ENCODE measurements at regions not wholly inside any gene's neighbourhood (a gene's known extent, or its start where the extent isn't known, plus 50 kb on each side); places are given as distances from the start of the nearest gene placed in this dataset.

- in situ Hi-C loops (cut with MboI): no loop called here
- Histone ChIP-seq H3K27ac (ENCODE audit: control insufficient read depth, insufficient read depth) (no peak overlapping the region), H3K27me3 (replicated peaks in 1 of 2; ENCODE audit: control insufficient read depth in 2 of 2, insufficient read depth in 2 of 2, low read length in 1 of 2) (no peaks in the 10 kb centered on the region; a peak in 1 of 4 replicates), H2AFZ (ENCODE audit: control insufficient read depth, low read depth, low read length) (no peak overlapping the region), H3K36me3 (ENCODE audit: control insufficient read depth in 2 of 2, insufficient read depth in 2 of 2, low read length in 1 of 2) (no peaks in the 10 kb centered on the region), H3K9me3 (replicated peaks; ENCODE audit: control insufficient read depth, insufficient read depth, low read length) (no peaks in the 10 kb centered on the region), H3K4me3 (no peak overlapping the region), H3K4me2 (ENCODE audit: control insufficient read depth, insufficient read depth) (no peak overlapping the region), H3K4me1 (ENCODE audit: control insufficient read depth, insufficient read depth, low read length) (no peaks in the 10 kb centered on the region), H4K20me1 (ENCODE audit: control insufficient read depth, insufficient read depth) (no peaks in the 10 kb centered on the region), H3K9ac (ENCODE audit: control insufficient read depth, insufficient read depth, low read length) (no peak overlapping the region), H3K79me2 (ENCODE audit: control insufficient read depth, insufficient read depth, low read length) (no peaks in the 10 kb centered on the region)
- ChIA-PET CTCF (no interaction called here), SMC1A (ENCODE audit: uncharacterized antibody, unreplicated experiment) (no interaction called here), POLR2A (no interaction called here), RAD21 (ENCODE audit: unreplicated experiment) (no interaction called here)
- intact Hi-C loops (cut with micrococcal nuclease; ENCODE audit: unreplicated experiment): no loop called here
- BruUV-seq (replicated peaks): no TSS peak
- ATAC-seq: no peak
- no peak for DNase-seq (ENCODE audit: low read depth, low spot score)
- FAIRE-seq: no peak
- 7% methylated on average over 6 of the region's 6 CpGs for WGBS (ENCODE audit: insufficient coverage, insufficient replicate concordance, low lambda C conversion rate, missing lambda C conversion rate)
- TF ChIP-seq, protein P1, sequence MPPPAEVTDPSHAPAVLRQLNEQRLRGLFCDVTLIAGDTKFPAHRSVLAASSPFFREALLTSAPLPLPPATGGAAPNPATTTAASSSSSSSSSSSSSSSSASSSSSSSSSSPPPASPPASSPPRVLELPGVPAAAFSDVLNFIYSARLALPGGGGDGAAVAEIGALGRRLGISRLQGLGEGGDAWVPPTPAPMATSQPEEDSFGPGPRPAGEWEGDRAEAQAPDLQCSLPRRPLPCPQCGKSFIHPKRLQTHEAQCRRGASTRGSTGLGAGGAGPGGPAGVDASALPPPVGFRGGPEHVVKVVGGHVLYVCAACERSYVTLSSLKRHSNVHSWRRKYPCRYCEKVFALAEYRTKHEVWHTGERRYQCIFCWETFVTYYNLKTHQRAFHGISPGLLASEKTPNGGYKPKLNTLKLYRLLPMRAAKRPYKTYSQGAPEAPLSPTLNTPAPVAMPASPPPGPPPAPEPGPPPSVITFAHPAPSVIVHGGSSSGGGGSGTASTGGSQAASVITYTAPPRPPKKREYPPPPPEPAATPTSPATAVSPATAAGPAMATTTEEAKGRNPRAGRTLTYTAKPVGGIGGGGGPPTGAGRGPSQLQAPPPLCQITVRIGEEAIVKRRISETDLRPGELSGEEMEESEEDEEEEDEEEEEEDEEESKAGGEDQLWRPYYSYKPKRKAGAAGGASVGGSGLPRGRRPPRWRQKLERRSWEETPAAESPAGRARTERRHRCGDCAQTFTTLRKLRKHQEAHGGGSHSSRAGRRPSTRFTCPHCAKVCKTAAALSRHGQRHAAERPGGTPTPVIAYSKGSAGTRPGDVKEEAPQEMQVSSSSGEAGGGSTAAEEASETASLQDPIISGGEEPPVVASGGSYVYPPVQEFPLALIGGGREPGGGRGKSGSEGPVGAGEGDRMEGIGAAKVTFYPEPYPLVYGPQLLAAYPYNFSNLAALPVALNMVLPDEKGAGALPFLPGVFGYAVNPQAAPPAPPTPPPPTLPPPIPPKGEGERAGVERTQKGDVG (CRISPR knock-in tag; IDR thresholded peaks at IDR 0.05): no peak
- TF ChIP-seq, protein P2, sequence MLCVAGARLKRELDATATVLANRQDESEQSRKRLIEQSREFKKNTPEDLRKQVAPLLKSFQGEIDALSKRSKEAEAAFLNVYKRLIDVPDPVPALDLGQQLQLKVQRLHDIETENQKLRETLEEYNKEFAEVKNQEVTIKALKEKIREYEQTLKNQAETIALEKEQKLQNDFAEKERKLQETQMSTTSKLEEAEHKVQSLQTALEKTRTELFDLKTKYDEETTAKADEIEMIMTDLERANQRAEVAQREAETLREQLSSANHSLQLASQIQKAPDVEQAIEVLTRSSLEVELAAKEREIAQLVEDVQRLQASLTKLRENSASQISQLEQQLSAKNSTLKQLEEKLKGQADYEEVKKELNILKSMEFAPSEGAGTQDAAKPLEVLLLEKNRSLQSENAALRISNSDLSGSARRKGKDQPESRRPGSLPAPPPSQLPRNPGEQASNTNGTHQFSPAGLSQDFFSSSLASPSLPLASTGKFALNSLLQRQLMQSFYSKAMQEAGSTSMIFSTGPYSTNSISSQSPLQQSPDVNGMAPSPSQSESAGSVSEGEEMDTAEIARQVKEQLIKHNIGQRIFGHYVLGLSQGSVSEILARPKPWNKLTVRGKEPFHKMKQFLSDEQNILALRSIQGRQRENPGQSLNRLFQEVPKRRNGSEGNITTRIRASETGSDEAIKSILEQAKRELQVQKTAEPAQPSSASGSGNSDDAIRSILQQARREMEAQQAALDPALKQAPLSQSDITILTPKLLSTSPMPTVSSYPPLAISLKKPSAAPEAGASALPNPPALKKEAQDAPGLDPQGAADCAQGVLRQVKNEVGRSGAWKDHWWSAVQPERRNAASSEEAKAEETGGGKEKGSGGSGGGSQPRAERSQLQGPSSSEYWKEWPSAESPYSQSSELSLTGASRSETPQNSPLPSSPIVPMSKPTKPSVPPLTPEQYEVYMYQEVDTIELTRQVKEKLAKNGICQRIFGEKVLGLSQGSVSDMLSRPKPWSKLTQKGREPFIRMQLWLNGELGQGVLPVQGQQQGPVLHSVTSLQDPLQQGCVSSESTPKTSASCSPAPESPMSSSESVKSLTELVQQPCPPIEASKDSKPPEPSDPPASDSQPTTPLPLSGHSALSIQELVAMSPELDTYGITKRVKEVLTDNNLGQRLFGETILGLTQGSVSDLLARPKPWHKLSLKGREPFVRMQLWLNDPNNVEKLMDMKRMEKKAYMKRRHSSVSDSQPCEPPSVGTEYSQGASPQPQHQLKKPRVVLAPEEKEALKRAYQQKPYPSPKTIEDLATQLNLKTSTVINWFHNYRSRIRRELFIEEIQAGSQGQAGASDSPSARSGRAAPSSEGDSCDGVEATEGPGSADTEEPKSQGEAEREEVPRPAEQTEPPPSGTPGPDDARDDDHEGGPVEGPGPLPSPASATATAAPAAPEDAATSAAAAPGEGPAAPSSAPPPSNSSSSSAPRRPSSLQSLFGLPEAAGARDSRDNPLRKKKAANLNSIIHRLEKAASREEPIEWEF (IDR thresholded peaks at IDR 0.05; ENCODE audit: insufficient replicate concordance, low read depth, low read length): no peak
- TF ChIP-seq, protein P3, sequence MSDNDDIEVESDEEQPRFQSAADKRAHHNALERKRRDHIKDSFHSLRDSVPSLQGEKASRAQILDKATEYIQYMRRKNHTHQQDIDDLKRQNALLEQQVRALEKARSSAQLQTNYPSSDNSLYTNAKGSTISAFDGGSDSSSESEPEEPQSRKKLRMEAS (IDR thresholded peaks at IDR 0.05; ENCODE audit: low read depth, low read length): no peak
- TF ChIP-seq, protein P4, sequence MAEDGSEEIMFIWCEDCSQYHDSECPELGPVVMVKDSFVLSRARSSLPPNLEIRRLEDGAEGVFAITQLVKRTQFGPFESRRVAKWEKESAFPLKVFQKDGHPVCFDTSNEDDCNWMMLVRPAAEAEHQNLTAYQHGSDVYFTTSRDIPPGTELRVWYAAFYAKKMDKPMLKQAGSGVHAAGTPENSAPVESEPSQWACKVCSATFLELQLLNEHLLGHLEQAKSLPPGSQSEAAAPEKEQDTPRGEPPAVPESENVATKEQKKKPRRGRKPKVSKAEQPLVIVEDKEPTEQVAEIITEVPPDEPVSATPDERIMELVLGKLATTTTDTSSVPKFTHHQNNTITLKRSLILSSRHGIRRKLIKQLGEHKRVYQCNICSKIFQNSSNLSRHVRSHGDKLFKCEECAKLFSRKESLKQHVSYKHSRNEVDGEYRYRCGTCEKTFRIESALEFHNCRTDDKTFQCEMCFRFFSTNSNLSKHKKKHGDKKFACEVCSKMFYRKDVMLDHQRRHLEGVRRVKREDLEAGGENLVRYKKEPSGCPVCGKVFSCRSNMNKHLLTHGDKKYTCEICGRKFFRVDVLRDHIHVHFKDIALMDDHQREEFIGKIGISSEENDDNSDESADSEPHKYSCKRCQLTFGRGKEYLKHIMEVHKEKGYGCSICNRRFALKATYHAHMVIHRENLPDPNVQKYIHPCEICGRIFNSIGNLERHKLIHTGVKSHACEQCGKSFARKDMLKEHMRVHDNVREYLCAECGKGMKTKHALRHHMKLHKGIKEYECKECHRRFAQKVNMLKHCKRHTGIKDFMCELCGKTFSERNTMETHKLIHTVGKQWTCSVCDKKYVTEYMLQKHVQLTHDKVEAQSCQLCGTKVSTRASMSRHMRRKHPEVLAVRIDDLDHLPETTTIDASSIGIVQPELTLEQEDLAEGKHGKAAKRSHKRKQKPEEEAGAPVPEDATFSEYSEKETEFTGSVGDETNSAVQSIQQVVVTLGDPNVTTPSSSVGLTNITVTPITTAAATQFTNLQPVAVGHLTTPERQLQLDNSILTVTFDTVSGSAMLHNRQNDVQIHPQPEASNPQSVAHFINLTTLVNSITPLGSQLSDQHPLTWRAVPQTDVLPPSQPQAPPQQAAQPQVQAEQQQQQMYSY (CRISPR knock-in tag; IDR thresholded peaks at IDR 0.05): no peak
- TF ChIP-seq EED (IDR thresholded peaks at IDR 0.05; ENCODE audit: low read depth) (no peak), RELA (IDR thresholded peaks at IDR 0.05; ENCODE audit: borderline replicate concordance, partially characterized antibody) (no peak), TBL1XR1 (IDR thresholded peaks at IDR 0.05; ENCODE audit: low read depth, low read length) (no peak), RUNX3 (IDR thresholded peaks at IDR 0.05; ENCODE audit: low read length) (no peak), POLR2A (IDR thresholded peaks at IDR 0.05; ENCODE audit: low read depth, low read length) (no peak), STAT1 (conservative IDR thresholded peaks at IDR 0.05) (no peak)
- TF ChIP-seq, protein P5, sequence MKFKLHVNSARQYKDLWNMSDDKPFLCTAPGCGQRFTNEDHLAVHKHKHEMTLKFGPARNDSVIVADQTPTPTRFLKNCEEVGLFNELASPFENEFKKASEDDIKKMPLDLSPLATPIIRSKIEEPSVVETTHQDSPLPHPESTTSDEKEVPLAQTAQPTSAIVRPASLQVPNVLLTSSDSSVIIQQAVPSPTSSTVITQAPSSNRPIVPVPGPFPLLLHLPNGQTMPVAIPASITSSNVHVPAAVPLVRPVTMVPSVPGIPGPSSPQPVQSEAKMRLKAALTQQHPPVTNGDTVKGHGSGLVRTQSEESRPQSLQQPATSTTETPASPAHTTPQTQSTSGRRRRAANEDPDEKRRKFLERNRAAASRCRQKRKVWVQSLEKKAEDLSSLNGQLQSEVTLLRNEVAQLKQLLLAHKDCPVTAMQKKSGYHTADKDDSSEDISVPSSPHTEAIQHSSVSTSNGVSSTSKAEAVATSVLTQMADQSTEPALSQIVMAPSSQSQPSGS (IDR thresholded peaks at IDR 0.05; ENCODE audit: low read length): no peak
Observed at GRCh38 chr15:91664224-91664836, 189.2 kb upstream of the SLCO3A1 start.
